B cell (primary cell): ENCODE measurements at regions not wholly inside any gene's neighbourhood (a gene's known extent, or its start where the extent isn't known, plus 50 kb on each side); places are given as distances from the start of the nearest gene placed in this dataset.

Experiments
- CTCF ChIP-seq: fragments of 200-600 bp; IDR thresholded peaks from one replicate; pipeline ENCODE4 v1.8.0; 2022; ENCODE audit warnings: antibody characterized with exemption, mild to moderate bottlenecking
- EZH2 ChIP-seq: IDR thresholded peaks from 2 replicates; pipeline ENCODE4 v1.6.1; 2012; ENCODE audit warnings: borderline replicate concordance, low read depth, mild to moderate bottlenecking, moderate library complexity, low read length; ENCODE audit not compliant: insufficient read depth, poor library complexity, severe bottlenecking

- TF ChIP-seq EZH2 = no peak
- no peak for TF ChIP-seq CTCF
Observed at GRCh38 chr6:169406034-169406433, 152.4 kb upstream of the THBS2 start.
